NB4 (cell line): ENCODE measurements at regions not wholly inside any gene's neighbourhood (a gene's known extent, or its start where the extent isn't known, plus 50 kb on each side); places are given as distances from the start of the nearest gene placed in this dataset.

Experiments used
- POLR2A ChIP-seq: IDR thresholded peaks from 2 replicates; pipeline ENCODE4 v1.6.1; 2011; ENCODE audit warnings: mild to moderate bottlenecking; ENCODE audit not compliant: insufficient read length; ENCODE audit errors: extremely low read depth
- TF ChIP-seq, protein P1 (sequence below): IDR thresholded peaks from one replicate; pipeline ENCODE4 v1.5.1; 2012; ENCODE audit warnings: low read depth, low read length
- TF ChIP-seq, protein P2 (sequence below): IDR thresholded peaks from 2 replicates; pipeline ENCODE4 v1.6.1; 2011; ENCODE audit warnings: low read depth, low read length

DNA sequence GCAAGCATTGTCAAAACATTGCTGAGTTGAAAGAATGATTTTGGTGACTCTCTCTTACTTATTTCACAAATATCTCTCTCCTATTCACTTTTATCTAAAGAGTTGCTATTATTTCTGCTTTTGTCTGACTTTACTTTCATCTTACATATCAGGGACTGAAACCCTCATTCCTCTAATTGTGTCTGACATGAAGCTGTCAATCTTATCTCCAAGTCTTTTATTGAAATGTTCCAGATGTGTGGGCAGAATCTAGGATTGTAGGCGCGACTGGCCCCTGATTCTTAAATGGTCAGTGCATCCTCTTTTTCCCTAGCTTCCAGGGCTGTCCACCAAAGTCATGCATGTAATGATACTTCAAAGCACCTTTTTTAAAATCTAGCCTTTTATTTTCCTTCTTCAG lies 174.6 kb downstream of the NDFIP2 start:
- TF ChIP-seq, protein P1, sequence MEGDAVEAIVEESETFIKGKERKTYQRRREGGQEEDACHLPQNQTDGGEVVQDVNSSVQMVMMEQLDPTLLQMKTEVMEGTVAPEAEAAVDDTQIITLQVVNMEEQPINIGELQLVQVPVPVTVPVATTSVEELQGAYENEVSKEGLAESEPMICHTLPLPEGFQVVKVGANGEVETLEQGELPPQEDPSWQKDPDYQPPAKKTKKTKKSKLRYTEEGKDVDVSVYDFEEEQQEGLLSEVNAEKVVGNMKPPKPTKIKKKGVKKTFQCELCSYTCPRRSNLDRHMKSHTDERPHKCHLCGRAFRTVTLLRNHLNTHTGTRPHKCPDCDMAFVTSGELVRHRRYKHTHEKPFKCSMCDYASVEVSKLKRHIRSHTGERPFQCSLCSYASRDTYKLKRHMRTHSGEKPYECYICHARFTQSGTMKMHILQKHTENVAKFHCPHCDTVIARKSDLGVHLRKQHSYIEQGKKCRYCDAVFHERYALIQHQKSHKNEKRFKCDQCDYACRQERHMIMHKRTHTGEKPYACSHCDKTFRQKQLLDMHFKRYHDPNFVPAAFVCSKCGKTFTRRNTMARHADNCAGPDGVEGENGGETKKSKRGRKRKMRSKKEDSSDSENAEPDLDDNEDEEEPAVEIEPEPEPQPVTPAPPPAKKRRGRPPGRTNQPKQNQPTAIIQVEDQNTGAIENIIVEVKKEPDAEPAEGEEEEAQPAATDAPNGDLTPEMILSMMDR = no peak
- TF ChIP-seq, protein P2, sequence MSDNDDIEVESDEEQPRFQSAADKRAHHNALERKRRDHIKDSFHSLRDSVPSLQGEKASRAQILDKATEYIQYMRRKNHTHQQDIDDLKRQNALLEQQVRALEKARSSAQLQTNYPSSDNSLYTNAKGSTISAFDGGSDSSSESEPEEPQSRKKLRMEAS = no peak
- TF ChIP-seq POLR2A = no peak
